Lung microvascular endothelial cell (primary cell): ENCODE measurements at regions not wholly inside any gene's neighbourhood (a gene's known extent, or its start where the extent isn't known, plus 50 kb on each side); places are given as distances from the start of the nearest gene placed in this dataset.
A peak's percentile ranks its signal among the peaks of the same experiment; 100 is the strongest.

ENCODE experiments used
- DNase-seq, 2 donors: peaks; one replicate each; pipeline versions ENCODE4 v3.0.0 to v3.0.0-alpha.2; 2010; ENCODE audit warnings: low read depth in 2 of 2

GRCh38 chr3:159856590-159857104 is 132.0 kb upstream of the IL12A start:
- peak in 1 of 2 donors; percentile 90 for DNase-seq

GRCh38 chr3:159857840-159858239 is 130.8 kb upstream of the IL12A start:
- DNase-seq = no peak

GRCh38 chr3:159858650-159859049 is 130.0 kb upstream of the IL12A start:
- no peak for DNase-seq

GRCh38 chr3:159859424-159859823 is 129.2 kb upstream of the IL12A start:
- no peak for DNase-seq

GRCh38 chr3:159859836-159860235 is 128.8 kb upstream of the IL12A start:
- DNase-seq = peak in 1 of 2 donors; percentile 39

- DNase-seq = peak; percentile 34 to 97
Observed at GRCh38 chr3:159860269-159861116, 128.1 kb upstream of the IL12A start.

GRCh38 chr3:159861369-159861987 is 127.2 kb upstream of the IL12A start:
- DNase-seq = peak; percentile 66 to 90

GRCh38 chr3:159865041-159865579 is 123.5 kb upstream of the IL12A start:
- DNase-seq = no peak

GRCh38 chr3:159866201-159866746 is 122.4 kb upstream of the IL12A start:
- peak in 1 of 2 donors; percentile 38 for DNase-seq

- DNase-seq = no peak
Observed at GRCh38 chr3:159867372-159867771, 121.3 kb upstream of the IL12A start.

GRCh38 chr3:159870723-159871122 is 117.9 kb upstream of the IL12A start:
- DNase-seq = no peak

- peak; percentile 41 to 94 for DNase-seq
Observed at GRCh38 chr3:159872374-159873109, 116.1 kb upstream of the IL12A start.

GRCh38 chr3:159875116-159875515 is 113.5 kb upstream of the IL12A start:
- no peak for DNase-seq

- no peak for DNase-seq
Observed at GRCh38 chr3:159877924-159878323, 110.7 kb upstream of the IL12A start.

GRCh38 chr3:159879146-159879545 is 109.5 kb upstream of the IL12A start:
- no peak for DNase-seq

GRCh38 chr3:159879598-159879997 is 109.0 kb upstream of the IL12A start:
- no peak for DNase-seq

GRCh38 chr3:159881208-159881607 is 107.4 kb upstream of the IL12A start:
- no peak for DNase-seq

- peak; percentile 20 to 89 for DNase-seq
Observed at GRCh38 chr3:159881828-159882309, 106.8 kb upstream of the IL12A start.

GRCh38 chr3:159882367-159882766 is 106.3 kb upstream of the IL12A start:
- DNase-seq = no peak

GRCh38 chr3:159882790-159883779 is 105.5 kb upstream of the IL12A start:
- peak in 1 of 2 donors; percentile 81 for DNase-seq
